Dedifferentiated amniotic fluid mesenchymal stem cell (primary cell): ENCODE measurements at regions not wholly inside any gene's neighbourhood (a gene's known extent, or its start where the extent isn't known, plus 50 kb on each side); places are given as distances from the start of the nearest gene placed in this dataset.

Experiments used
- DNase-seq: peaks from one replicate; pipeline ENCODE4 v3.0.0-alpha.2; 2016; ENCODE audit errors: extremely low spot score

DNA sequence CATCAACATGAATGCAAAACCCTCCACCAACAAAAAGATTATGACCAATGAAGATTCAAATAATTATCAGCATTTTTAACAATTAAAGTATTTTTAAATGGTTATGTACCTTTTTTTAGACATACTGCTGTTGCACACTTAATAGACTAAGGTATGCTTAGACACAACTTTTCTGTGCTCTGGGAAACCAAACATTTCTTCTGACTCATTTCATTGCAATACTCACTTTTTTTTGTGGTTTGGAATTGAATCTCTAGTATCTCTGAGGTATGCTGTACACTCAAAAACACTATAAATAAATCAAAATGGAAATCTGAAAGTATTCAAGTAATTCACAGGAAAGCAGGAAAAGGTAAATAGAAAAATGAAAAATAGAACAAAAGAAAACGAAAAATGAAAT, 247.9 kb upstream of the POU3F3 start:
- no peak for DNase-seq

DNA sequence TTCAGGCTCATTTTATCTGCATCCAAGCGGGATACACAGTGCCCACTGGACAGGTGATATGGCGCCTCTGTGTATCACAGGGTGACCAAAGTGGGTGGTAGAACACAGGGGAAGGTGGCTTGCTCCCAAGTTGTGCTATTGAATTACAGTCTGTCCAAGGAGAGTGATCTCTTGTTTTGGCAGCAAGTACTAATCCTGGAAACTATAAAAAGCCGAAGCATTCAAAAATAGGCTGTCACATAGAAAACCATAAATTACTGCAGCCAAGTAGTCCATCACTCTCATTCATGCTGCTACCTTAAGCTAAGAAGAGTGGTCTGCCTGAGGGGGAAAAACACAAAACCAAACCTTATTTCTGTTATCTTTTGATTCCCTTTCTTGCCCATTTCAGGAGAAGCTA, 237.1 kb upstream of the POU3F3 start:
- DNase-seq = no peak

DNA sequence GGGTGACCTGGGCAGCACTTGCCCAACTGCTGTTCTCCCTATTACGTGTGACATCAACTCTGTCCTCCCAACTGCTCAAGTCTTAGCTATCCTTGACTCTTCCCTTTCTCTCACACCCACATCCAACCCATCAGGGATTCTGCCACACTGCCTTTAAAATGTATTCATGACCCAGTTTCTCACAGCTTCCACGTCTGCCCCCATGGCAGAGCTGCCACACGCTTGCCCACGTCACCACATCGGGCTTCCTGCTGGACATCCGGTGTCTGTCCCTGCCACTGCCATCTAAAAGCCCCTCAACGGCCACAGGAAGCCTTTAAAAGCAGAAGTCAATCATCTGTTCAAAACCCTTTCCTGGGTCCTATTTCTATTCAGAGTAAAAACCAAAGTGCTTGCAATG, 233.1 kb upstream of the POU3F3 start:
- DNase-seq = no peak

DNA sequence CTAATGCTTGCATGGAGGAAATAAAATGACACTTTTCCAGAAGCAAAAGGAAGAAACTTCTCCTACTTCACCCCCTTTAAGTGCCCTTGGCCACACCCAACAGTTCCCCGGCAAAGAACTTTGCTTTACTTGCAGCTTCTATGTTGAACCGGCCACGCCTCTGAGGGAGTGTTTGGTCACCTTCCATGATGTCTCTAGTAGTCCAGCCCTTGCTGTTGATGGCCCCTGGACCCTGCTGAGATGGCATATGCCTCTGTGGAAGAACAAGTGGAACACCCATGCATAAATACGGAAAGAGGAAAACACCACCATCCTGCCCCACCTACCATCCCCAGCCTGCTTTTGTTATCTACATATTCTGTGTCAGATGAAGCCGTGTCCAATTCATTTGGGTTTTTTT, 218.3 kb upstream of the POU3F3 start:
- no peak for DNase-seq

DNA sequence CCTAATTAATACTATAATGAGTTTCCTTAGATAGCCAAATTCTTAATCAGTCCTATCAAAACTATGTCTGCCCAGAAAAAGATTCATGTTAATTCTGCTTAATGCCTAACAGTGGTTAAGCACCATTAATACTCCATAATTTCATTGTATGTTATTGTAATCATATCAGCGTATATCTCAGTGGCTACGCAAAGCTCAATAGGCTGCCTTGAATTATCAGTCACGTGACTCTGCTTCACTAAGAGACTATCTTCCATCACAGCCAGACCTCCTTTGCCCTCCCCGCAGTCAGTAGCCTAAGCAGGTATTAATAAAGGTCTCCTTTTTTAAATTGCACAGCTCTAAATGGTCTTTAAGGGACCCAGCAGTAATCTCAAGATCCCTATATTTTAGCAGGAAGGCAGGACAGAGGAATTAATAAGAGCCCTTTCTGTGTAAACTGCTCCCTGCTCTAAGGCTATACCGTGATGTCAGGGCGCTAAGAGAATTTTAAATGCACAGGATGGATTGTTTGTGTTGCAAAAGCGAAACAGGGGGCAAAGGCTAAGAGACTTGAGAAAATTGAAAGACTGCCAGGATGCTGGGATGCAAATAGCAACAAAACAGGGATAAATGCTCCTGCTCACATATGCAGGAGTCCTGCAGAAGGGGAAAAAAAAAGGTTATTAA, 215.6 kb upstream of the POU3F3 start:
- DNase-seq = no peak

DNA sequence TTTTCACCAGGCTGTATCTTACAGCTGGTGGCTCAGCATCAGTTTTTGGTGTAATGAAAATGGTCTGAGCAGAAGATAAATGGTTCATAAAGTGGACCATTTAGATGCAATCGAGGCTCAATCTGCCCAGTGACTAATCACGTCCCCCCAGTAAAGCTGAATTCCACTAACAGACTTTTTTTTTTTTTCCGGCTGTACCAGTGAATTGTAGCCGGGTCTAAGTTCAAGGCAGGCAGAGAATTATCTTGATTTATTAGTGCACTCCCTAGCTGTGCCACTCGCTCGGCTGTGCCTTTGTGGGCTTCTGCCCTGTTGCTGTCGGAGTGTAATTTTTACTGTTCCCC, 215.1 kb upstream of the POU3F3 start:
- DNase-seq = no peak

DNA sequence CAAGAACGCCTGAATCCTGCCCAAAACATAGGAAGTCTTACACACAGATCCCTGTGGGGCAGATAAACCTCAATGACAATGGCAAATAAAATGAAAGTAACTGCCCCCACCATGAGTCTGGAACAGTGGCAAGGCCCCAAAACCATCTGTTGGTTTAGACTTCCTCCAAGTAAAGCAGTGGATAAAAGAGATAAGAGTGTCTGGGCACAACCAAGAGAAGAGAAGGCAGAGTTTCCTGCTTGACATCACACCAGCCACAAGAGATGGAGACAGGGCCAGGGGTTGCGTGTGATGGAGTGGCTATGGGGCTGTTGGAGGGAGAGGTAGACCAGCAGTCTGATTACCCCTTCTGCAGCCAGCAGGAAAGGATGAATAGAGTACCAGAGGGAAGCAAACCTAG, 212.1 kb upstream of the POU3F3 start:
- DNase-seq = no peak

DNA sequence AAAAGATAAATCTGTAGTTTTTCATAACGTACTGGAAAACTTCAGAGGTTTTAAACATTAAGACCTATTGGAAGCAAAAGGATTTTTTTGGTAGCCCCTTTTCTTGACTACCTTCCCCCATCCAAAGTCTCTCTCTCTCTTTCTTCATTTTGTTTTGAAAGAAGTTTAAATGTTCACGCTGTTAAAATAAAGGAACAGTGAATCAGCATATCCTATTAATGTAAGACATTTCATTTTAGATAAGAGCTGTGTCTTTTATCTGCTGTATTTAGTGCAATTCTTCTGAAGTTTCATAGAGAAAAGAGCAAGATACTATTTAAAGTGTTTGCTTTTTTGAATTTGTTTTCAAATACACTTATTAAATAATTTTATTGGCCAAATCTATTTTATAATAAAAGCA, 205.5 kb upstream of the POU3F3 start:
- no peak for DNase-seq

DNA sequence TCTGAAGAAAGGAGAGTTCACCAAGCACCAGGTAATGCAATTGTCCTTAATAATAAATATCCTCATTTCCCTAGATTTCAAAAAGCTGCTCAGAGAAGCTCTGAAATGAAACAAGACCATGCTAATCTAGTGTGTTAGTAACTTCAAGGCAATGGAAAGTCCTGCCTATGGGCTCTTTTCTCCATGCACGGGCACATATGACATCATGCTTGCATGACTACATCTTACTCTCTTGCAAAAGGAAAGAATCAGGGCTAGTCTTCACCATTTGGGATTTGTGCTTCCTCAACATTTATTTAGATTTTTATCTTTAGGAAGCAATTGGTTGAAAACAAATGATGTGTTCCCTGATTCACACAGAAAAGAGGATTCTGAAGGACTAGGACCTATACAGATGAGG, 204.0 kb upstream of the POU3F3 start:
- DNase-seq = no peak

DNA sequence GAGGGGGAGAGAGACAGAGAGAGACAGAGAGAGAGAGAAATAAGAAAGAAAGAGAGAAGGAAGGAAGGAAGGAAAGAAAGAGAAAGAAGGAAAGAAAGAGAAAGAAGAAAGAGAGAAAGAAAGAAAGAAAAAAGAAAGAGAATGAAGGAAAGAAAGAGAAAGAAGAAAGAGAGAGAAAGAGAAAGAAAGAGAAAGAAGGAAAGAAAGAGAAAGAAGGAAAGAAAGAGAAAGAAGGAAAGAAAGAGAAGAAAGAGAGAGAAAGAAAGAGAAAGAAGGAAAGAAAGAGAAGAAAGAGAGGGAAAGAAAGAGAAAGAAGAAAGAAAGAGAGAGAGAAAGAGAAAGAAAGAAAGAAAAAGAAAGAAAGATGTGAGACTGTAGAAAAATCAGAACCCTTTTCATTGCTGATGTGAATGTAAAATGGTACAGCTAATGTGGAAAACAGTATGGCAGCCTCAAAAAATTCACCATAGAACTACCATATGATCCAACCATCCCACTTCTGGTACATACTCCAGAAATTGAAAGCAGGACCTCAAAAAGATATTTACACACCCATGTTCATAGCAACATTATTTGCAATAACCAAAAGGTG, 203.4 kb upstream of the POU3F3 start:
- no peak for DNase-seq

DNA sequence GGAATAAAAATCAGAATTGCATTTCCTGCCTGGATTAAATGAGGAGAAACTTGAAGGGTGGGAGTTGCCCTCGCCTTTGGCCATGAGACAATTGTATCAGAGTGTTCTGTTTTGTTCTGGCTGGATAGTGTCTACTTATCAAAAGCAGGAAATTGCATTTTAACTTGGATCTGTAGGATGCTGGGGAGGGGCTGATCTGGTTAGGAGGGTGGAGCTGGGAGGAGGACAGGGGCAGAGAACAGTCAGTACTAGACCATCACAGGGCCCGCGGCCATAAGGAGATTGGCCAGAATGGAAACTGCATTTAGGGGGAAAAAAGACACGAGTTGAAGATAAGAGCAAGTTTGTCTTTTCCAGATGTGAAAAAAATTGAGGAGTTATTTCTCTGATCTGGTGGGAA, 199.1 kb upstream of the POU3F3 start:
- DNase-seq = no peak

DNA sequence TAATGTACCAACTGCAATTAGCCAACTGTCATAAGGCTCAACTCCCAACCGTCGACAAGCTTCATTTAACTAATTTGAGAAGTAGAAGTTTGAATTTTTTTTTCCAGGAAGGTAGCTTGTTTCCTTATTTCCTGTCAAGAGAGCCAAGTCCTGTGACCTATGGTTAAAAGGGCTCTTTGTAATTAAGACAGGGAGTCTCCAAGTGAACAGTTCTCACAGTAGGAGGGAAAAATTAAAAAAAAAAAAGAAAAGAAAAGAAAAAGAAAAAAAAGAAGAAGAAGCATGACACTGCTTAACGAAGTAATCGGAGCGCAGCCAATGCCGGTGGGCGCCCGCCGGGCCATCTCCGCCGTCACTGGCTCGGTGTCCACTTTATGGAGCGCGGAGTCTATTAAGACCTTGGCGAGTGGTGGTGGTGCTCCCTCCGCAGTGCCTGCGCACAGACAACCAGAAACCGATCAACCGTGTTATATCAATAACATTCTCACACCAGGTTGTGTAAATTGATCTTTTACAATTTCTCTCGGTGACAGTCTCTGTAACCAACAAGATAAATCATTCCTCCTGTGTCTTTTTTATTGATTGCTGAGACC, 197.2 kb upstream of the POU3F3 start:
- DNase-seq = no peak

DNA sequence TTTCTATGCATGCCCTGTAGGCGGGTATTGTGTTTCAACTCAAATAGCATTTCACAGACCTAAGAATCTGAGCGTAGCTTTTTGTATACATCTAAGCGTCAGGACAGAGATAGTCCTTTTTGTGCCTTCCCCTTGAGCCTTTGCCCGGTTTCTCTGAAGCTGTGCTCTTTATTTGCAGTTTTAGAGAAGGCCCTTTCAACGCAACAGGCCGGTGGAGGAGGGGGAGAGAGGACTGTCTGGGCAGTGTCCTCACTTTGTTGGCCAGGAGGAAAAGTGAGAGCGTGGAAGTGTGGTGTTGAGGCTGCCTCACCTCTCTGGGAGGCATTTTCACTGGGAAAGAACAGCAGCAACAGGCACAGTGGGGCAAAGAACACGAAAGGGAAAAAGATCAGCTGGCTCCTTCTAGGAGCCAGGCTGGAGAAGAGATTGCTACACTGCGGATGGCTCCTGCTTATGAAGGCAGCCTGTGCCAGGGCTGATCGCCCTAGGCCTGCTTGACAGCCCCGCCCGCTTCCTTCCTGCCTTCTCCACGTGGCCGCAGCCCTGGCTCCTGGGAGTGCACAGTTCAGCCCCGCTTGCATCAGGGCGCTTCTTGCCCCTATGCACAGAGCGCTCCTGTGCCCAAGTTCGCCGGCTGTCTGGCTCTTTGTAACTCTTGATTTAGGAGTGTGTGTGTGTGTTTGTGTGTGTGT, 195.6 kb upstream of the POU3F3 start:
- DNase-seq = no peak

DNA sequence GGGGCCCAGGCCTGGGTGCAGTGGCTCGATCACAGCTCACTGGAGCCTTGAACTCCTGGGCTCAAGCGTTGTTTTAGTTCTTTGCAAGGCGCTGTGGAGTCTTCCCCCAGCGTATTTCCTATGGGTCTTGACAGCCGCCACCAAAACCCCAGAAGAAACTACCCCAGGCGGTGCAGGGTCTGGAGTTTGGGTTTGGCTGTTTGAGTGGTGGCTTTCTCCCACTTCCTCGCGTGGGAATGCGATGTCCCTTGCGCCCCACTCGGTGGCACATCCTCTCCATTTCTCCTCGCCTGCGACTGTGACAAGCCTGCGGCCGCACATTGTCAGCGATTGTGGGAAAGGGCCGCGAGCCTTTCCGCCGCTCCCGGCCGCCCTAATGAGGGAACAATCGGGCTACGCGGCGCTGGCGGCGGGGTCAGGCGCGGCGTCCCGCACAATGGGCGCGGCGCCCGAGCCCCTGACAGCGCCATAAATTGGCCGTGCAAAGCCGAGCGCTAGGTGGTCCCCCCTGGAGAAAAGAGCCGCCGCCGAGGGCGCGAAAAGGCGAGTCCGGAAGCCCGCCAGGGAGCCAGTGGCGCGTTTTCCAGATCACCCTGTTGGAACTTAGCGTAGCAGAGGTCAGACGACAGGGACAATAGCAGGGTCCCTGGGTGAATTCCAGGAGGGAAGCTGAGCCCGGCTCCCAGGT, 194.9 kb upstream of the POU3F3 start:
- no peak for DNase-seq

DNA sequence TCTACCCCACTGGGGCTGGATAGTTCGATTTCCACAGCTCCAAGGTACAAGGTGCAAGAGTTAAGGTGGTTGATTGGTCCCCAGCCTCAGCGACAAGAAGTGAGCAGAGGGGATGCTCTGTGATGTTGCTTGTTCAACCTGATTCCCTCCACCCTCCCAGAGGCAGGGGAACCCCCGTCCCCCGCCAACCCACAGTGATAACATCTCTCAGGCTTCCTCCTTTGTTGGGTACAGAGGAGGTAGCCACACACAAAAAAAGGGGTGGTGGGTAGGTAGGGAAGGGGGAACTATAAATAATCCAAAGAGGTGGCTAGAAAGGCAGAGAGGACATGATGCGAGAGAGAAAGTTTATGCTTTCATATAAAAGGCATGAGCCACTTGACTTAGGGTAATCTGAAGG, 192.9 kb upstream of the POU3F3 start:
- no peak for DNase-seq

DNA sequence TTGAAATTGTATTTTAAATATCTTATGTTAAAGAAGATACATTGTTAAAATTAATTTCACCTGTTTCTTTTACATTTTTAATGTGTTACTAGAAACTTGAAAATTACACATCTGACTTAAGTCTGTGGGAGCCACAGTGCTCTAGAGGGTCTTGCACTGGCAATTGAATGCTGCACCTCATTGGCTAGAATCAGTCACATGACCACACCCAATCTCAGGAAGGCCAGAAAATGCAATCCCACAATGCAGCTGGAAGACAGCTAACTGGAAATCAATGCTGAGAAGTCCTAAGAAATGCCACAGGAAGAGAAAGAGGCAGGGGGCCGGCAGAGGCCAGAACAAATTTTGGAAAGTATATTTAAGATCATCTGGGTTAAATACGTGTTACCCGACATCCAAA, 189.2 kb upstream of the POU3F3 start:
- DNase-seq = no peak

DNA sequence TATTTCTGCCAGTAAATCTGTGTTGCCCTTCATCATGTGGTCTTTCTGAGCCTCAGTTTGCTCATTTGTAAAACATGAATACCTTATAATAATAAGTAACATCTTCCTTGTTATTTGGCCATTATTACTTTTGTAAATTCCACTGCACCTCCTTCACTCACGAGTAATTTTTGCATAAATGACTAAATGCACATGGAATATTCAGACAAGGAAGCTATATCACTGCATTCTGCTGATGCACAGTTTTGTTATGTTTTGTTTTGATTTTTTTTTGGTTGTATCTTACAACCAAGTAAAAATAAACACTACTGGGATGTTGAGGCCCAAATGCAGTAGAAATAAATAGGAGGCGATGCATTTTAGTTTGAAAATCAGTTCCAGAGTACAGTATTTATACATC, 185.3 kb upstream of the POU3F3 start:
- no peak for DNase-seq

DNA sequence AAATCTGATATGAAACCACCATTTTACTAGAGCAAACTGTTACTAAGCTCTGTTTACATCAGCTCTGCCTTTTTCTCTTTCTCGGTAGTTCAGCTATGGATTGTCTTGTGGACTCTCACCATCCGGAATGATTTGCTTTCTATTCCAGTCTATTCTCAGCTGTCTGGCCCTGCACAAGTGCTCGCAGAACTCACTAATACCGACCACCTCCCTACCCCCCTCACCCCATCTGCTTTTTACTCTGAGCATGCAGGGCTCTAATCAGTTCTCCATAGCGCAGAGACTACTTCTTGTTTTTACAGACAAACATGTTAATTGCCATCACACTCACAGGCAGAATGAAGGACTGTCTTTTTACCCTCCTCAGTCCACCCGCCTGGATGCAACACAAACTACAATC, 180.7 kb upstream of the POU3F3 start:
- no peak for DNase-seq

DNA sequence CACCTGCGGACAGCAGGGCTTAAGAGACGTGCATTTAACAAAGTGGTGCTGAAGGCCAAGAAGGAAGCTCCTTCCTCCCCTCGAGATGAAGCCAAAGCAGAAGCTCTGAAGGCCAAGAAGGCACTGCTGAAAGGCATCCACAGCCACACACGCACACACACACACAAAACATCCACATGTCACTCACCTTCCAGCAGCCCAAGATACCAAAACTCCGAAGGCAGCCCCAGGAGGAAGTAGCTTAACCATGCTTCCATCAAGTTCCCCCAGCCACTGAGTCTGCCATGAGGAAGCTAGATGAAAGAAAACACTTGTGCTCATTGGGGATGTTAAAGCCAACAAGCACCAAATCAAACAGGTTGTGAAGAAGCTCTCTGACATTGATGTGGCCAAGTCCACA, 175.7 kb upstream of the POU3F3 start:
- no peak for DNase-seq

DNA sequence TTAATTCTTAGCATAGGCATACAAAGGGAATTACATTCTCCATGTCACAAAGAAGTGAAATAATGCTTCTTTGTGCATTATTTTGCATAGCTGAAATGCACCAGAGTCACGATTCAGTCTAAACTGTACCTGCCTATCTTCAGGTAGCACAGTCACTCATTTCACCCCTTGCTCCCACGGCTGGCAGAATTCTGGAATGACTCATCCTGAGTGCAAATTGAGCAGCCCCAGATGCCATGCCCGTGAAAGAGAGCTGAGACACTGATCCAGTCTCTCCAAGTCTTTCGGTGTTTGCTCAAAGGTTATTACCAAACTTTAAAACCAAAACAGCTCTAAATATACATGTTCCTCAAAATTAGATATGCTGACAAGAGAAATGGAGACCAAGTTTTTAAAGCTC, 168.3 kb upstream of the POU3F3 start:
- DNase-seq = no peak

DNA sequence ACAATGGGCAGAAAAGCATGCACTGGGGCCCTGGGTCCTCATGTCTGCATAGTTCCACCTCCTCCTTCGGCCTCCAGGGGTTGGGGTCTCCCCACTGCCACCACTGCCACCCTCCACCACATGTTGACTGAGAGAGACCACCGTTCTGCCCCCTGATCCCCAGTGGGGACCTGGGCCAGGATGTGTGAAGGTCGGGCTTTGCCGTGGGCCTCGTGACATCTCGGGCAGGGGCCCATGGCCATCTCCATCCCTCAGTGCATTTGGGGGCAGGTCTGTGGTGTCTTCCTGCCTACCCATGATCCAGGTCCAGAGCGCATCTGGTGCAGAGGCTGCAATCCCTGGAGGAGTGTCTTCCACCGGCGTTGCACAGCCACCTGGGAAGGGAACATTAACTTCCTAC, 166.8 kb upstream of the POU3F3 start:
- DNase-seq = no peak

DNA sequence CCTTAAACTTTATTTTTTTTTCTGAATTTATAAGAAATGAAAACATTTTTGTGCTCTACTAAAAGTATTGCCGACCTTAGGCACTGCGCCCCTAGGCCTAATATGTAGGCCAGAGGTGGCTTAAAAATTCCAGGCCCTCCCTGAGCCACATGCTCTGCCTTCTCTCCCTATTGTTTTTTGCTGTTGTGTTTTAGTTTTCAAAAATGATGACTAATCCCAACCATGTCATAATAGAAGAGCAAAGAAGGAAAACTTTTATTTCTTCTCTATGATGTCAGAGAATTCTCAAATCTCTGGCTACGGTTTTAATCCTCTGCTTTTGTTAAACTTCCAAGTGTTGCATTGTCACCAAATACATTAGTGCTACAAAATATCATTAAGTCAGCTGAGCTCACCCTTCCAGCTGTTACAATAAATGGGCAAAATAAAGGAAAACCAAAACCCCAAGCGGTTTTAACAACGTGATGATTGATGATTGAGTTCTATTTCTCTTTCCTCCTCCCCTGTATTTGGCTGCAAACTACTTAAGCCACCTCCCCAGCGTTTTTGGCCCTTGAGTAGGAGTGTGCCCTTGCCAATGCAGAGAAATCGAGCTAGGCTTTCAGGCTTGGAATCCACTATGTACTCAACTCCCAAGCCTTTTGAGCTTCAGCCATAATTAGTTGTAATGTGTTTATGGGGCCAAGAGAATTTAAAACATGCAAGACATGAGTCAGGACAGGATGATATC, 163.5 kb upstream of the POU3F3 start:
- no peak for DNase-seq
